Motor neuron (in vitro differentiated cells): ENCODE measurements at regions not wholly inside any gene's neighbourhood (a gene's known extent, or its start where the extent isn't known, plus 50 kb on each side); places are given as distances from the start of the nearest gene placed in this dataset.
"Not testable (repeated sequence)": the region's sequence is repeated elsewhere in the genome, so short reads cannot be mapped to it uniquely, and the experiment has no call there.

ENCODE experiments used
- ATAC-seq, 8 experiments: fragments of 200-7000 bp; cut with Tn5 transposase; replicated peaks in 6 of 8; 2 replicates each; pipeline ENCODE4 v1.8.0; 2021; ENCODE audit warnings: mild to moderate bottlenecking in 8 of 8, moderate library complexity in 8 of 8
- H3K27ac ChIP-seq, 2 donors: fragments of 250-450 bp; sonication (Bioruptor Pico); 2 replicates each; pipeline ENCODE4 v1.9.0; 2021; ENCODE audit warnings: antibody characterized with exemption in 2 of 2, mild to moderate bottlenecking in 2 of 2, moderate library complexity in 1 of 2
- H3K4me1 ChIP-seq, 2 donors: fragments of 250-450 bp; sonication (Bioruptor Pico); replicated peaks in 1 of 2; 2 replicates each; pipeline ENCODE4 v1.6.1; 2021; ENCODE audit warnings: antibody characterized with exemption in 2 of 2, mild to moderate bottlenecking in 2 of 2, moderate library complexity in 1 of 2
- H3K4me3 ChIP-seq, 5 donors: fragments of 250-450 bp; sonication (Bioruptor Pico); 2 replicates each; pipeline ENCODE4 v1.9.0; 2021; ENCODE audit warnings: antibody characterized with exemption in 5 of 5, mild to moderate bottlenecking in 5 of 5, moderate library complexity in 4 of 5
- WGBS, 10 experiments: fragments of 450-650 bp; shearing (Covaris generic); methylation state at CpG; one replicate each; pipeline ENCODE4 v1.0.0; 2022; 5-methylcytosine and 5-hydroxymethylcytosine counted together
- in situ Hi-C, 9 experiments: fragments of 400-800 bp; cut with MboI; loops; one replicate each; pipeline ENCODE4 v1.15.0; 2021; ENCODE audit warnings: low sequenced_read_pairs in 9 of 9, low pct_unique_long_range_greater_than_20kb in 2 of 9; ENCODE audit not compliant: unreplicated experiment in 9 of 9

GRCh38 chr12:80015660-80016059, 80.8 kb upstream of the PPP1R12A start:
- Histone ChIP-seq H3K27ac (no peak overlapping the region), H3K4me1 (no peaks in the 10 kb centered on the region), H3K4me3 (no peak overlapping the region)
- in situ Hi-C loops: no loop called here
- no peak for ATAC-seq
- WGBS, 10 experiments: 61 to 100% (median 88%) methylated on average over 2 to 4 of the region's 4 CpGs; no CpG with 5 or more reads in 1 of the 10 experiments

DNA sequence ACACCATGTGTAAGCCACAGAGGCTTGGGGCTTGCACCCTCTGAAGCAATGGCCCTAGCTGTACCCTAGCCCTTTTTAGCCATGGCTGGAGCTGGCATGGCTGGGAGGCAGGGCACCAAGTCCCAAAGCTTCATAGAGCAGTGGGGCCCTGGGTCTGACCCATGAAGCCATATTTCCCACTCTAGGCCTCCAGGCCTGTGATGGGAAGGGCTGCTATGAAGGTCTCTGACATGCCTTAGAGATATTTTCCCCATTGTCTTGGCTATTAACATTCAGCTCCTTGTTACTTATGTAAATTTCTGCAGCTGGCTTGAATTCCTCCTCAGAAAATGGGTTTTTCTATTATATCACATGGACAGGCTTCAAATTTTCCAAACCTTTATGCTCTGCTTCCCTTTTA, 68.8 kb upstream of the PPP1R12A start:
- peak in 2 of 8 experiments; percentile 61 to 71 for ATAC-seq
- H3K27ac ChIP-seq, in situ Hi-C loops, H3K4me3 ChIP-seq, H3K4me1 ChIP-seq: not testable (repeated sequence)

DNA sequence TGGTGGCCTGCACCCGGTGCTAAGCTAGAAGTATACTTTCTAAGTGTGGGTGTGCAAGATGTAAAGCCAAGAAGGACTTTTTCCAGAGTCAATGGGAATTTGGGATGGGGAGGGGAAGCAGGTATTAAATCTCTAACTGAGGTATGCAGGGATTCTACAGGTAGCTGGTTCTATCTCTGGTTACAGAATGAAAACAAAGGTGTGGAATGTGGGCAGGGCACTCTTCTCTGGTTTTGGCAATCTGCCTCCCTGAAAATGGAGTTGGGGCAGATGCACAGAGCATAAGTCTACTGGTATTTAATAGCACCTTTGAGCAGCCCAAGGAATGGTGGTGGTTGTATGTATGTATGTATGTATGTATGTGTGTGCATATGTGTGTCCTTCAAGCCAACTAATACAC, 66.7 kb upstream of the PPP1R12A start:
- 75 to 100% (median 87%) methylated on average over 1 of the region's 1 CpG; no CpG with 5 or more reads in 4 of the 10 experiments for WGBS, 10 experiments
- ATAC-seq: no peak
- Histone ChIP-seq H3K4me3 (no peak overlapping the region), H3K4me1 (no peaks in the 10 kb centered on the region), H3K27ac (no peak overlapping the region)
- in situ Hi-C loops: no loop called here

GRCh38 chr12:80000831-80001230, 65.9 kb upstream of the PPP1R12A start:
- Histone ChIP-seq H3K4me1 (no peaks in the 10 kb centered on the region), H3K27ac (no peak overlapping the region), H3K4me3 (no peak overlapping the region)
- ATAC-seq: no peak
- in situ Hi-C loops: no loop called here
- WGBS, 10 experiments: 0 to 63% (median 0%) methylated on average over 1 of the region's 1 CpG; no CpG with 5 or more reads in 6 of the 10 experiments

GRCh38 chr12:79998554-79998953, 63.7 kb upstream of the PPP1R12A start:
- ATAC-seq: no peak
- WGBS, 10 experiments: 75 to 100% (median 90%) methylated on average over 1 of the region's 1 CpG; no CpG with 5 or more reads in 3 of the 10 experiments
- Histone ChIP-seq H3K4me3 (no peak overlapping the region), H3K4me1 (no peaks in the 10 kb centered on the region), H3K27ac (no peak overlapping the region)
- in situ Hi-C loops: no loop called here

DNA sequence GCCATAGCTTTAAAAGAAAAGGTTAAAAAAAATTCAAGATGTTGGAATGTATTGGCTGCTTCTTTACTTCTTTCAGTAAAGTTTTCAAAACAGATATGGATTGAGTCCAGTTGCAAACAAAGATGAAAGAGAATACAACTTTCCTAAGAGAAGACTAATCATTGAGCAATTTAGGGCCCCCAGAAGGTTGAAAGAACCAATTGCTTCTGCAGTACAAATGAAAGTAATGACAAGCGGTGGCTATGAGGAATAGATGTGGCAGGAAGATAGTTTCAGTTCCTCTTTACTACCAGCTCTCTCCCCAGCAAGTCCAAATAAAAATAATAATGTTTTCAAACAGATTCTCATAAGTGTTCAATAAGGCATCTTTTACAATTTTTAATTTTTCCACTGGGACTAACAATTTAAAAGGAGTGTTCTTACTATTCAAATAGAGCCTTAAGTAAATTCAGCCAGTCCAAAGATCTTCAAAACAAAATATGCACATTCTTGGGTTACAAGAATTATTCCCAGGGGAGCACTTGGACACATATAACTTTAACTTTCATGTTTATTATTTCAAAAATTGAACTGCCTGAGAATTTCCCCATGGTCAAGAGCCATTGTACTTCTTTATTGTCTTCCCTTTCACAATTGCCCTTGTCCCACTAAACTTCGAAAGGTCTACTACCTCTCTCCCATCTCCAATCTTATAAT, 62.3 kb upstream of the PPP1R12A start:
- ATAC-seq: peak in 2 of 8 experiments; percentile 48 to 54
- in situ Hi-C loops: no loop called here
- no peak overlapping the region for H3K4me3 ChIP-seq
- no peaks in the 10 kb centered on the region for H3K4me1 ChIP-seq
- 62 to 100% (median 90%) methylated on average over 1 to 2 of the region's 2 CpGs for WGBS, 10 experiments
- H3K27ac ChIP-seq: no peak overlapping the region

- in situ Hi-C loops, ATAC-seq, H3K4me1 ChIP-seq, H3K4me3 ChIP-seq, H3K27ac ChIP-seq: not testable (repeated sequence)
- 50 to 93% (median 82%) methylated on average over 2 to 7 of the region's 7 CpGs for WGBS, 10 experiments
These were observed 60.6 kb upstream of the PPP1R12A start for GRCh38 chr12:79995385-79996084.

DNA sequence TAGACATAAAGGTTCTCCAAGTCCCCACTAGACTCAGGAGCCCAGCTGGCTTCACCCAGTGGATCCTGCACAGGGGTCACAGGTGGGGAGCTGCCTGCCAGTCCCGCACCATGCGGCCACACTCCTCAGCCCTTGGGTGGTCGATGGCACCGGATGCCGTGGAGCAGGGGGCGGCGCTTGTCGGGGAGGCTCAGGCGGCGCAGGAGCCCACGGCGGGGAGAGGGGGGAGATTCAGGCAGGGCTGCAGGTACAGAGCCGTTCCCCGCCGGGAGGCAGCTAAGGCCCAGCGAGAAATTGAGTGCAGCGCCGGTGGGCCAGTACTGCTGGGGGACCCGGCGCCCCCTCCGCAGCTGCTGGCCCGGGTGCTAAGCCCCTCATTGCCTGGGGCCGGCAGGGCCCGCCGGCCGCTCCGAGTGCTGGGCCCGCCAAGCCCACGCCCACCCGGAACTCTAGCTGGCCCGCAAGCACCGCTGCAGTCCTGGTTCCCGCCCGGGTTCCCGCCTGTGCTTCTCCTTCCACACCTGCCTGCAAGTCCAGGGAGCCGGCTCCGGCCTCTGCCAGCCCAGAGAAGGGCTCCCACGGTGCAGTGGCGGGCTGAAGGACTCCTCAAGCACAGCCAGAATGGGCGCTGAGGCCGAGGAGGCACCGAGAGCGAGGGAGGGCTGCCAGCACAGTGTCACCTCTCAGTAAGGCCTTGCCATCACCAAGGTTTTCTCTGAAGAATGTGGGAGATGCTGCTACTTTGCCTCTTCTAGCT, 58.4 kb upstream of the PPP1R12A start:
- H3K27ac ChIP-seq: no peak overlapping the region
- in situ Hi-C loops: no loop called here
- no peak for ATAC-seq
- no peak overlapping the region for H3K4me3 ChIP-seq
- WGBS, 10 experiments: 73 to 100% (median 98%) methylated on average over 3 to 5 of the region's 43 CpGs; no CpG with 5 or more reads in 6 of the 10 experiments
- H3K4me1 ChIP-seq: no peaks in the 10 kb centered on the region

GRCh38 chr12:79991586-79991985, 56.7 kb upstream of the PPP1R12A start:
- Histone ChIP-seq H3K27ac (no peak overlapping the region), H3K4me1 (no peaks in the 10 kb centered on the region), H3K4me3 (no peak overlapping the region)
- ATAC-seq: no peak
- in situ Hi-C loops: no loop called here
- WGBS, 10 experiments: 48 to 100% (median 88%) methylated on average over 2 of the region's 3 CpGs; no CpG with 5 or more reads in 6 of the 10 experiments

- H3K27ac ChIP-seq, ATAC-seq, H3K4me3 ChIP-seq, in situ Hi-C loops, H3K4me1 ChIP-seq: not testable (repeated sequence)
- WGBS, 10 experiments: 40 to 85% (median 81%) methylated on average over 1 to 10 of the region's 10 CpGs
These were observed 55.8 kb upstream of the PPP1R12A start for GRCh38 chr12:79990509-79991338.

GRCh38 chr12:79988368-79988767, 53.5 kb upstream of the PPP1R12A start:
- Histone ChIP-seq H3K27ac (no peak overlapping the region), H3K4me1 (no peaks in the 10 kb centered on the region), H3K4me3 (no peak overlapping the region)
- peak in 2 of 8 experiments; percentile 23 to 30 for ATAC-seq
- in situ Hi-C loops: no loop called here

DNA sequence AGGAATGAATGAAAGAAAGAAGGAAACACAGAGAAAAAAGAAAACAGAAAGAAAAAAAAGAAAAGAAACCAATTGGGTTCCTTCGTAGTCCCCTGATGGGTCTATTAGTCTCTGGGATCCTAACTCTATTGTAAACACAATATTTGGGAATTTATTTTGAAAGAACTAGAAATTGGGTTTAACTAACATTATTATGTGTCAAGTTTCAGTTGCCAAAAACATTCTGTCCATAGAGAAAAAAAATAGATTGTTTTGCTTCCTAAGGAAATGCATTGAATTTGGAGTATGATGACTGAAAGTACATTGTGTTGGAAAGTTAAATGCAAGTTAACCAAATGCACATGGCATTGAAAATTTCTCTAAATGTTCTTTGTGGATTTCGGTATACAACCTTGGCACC, 52.8 kb upstream of the PPP1R12A start:
- 64 to 100% (median 91%) methylated on average over 1 to 2 of the region's 2 CpGs for WGBS, 10 experiments
- no peaks in the 10 kb centered on the region for H3K4me1 ChIP-seq
- in situ Hi-C loops: no loop called here
- H3K4me3 ChIP-seq: no peak overlapping the region
- H3K27ac ChIP-seq: no peak overlapping the region
- ATAC-seq: no peak
